ENCODE measurements at regions not wholly inside any gene's neighbourhood (a gene's known extent, or its start where the extent isn't known, plus 50 kb on each side); places are given as distances from the start of the nearest gene placed in this dataset.

DNA sequence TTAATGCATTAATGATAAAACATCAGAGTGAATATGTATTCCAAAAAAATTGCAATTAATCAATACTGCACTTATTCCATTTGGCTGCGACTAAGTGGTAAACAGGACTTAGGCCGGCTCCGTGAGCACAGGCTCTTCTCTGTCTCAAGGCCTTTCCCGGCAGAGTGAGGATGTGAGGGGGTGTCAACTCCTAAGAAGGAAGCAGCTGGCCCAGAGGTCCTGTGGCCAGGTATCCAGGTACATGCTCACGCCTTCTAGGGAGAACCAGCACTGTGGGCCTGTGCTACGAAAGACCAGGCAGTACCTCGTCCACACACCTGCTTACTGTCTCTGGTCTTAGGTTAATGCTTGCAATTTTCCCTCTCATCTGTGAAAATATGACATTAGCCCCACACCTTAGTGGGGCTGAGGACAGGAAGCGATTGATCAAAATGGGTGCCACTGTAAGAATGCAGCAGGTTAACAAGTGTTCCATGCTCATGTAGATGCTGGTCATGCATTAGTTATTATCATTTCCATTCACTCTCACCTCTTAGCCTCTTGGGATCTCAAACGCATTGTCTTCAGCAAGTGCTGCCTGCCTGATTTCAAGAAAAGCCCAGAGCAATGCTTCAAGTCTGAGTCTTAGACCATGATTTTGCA, 175.3 kb downstream of the ABHD5 start:
- Histone ChIP-seq H3K4ac (ENCODE audit: low read depth, low read length) (peak overlapping the region; percentile 31), H2AFZ (replicated peaks; ENCODE audit: low read length, poor library complexity) (no peak overlapping the region), H2AK5ac (ENCODE audit: low read depth, low read length) (peak overlapping the region; percentile 9; the same call in 1 of the 2 replicates), H3K9me3 (ENCODE audit: control insufficient read depth, insufficient read depth, low read length) (no peaks in the 10 kb centered on the region), H2AK9ac (replicated peaks; ENCODE audit: low read depth, low read length, poor library complexity) (no peak overlapping the region), H3K4me1 (ENCODE audit: control insufficient read depth, insufficient read depth, low read length) (peaks cover 20% of the 10 kb centered on the region), H3K14ac (replicated peaks; ENCODE audit: low read depth, low read length) (no peak overlapping the region; the same call in 1 of the 2 replicates), H3K4me3 (ENCODE audit: insufficient read depth, low read depth, low read length) (no peak overlapping the region), H2BK5ac (ENCODE audit: low read depth, low read length, poor library complexity, severe bottlenecking) (no peak overlapping the region), H2BK120ac (ENCODE audit: low read depth, low read length) (peak overlapping the region; percentile 33; the same call in 1 of the 2 replicates), H3K4me2 (ENCODE audit: low read depth, low read length) (no peak overlapping the region), H3K23ac (ENCODE audit: low read depth, low read length) (0 out of 2 replicates have a peak overlapping the region, but pooled peaks have one; percentile 24), H3K36me3 (ENCODE audit: control insufficient read depth, insufficient read depth, low read length) (no peaks in the 10 kb centered on the region), H4K8ac (ENCODE audit: low read depth in 2 of 2, low read length in 2 of 2) (no peak overlapping the region), H4K5ac (ENCODE audit: low read depth, low read length) (no peak overlapping the region), H4K91ac (ENCODE audit: insufficient read depth, low read depth, low read length) (no peak overlapping the region), H3K9me1 (ENCODE audit: insufficient read depth, low read length) (peaks cover 24% of the 10 kb centered on the region), H3K79me1 (ENCODE audit: low read depth in 1 of 2, low read length in 2 of 2) (no peaks in the 10 kb centered on the region), H2BK20ac (ENCODE audit: low read depth, low read length) (no peak overlapping the region), H3K18ac (ENCODE audit: low read depth, low read length) (no peak overlapping the region), H3K27ac (ENCODE audit: insufficient read depth, low read length) (no peak overlapping the region; the same call in 1 of the 2 replicates), H4K20me1 (ENCODE audit: insufficient read depth, low read length) (no peaks in the 10 kb centered on the region), H3K9ac (ENCODE audit: low read depth, low read length) (no peak overlapping the region), H3K27me3 (ENCODE audit: control insufficient read depth, insufficient read depth, low read length) (peaks cover 3% of the 10 kb centered on the region; the same call in 1 of the 2 replicates), H2BK15ac (ENCODE audit: low read depth, low read length) (peak overlapping the region; percentile 1; the same call in 1 of the 3 replicates), H3K56ac (ENCODE audit: extremely low read depth, insufficient read depth, low read length) (no peak overlapping the region)
- intact Hi-C loops (cut with micrococcal nuclease) (no loop called here), in situ Hi-C loops (cut with MboI; ENCODE audit: low sequenced_read_pairs) (no loop called here), dilution Hi-C loops (cut with HindIII; ENCODE audit: low sequenced_read_pairs, unreplicated experiment) (no loop called here)
- ChIA-PET POLR2A (ENCODE audit: unreplicated experiment) (no interaction called here), CTCF (interaction anchor here (1.0 to 6.6 kb wide), 2 partner anchors 10 to 11 kb away, joined by 4 to 26 read pairs; no protein-coding TSS in a partner anchor)
- BruUV-seq (replicated peaks), result no TSS peak
- DNase-seq (no peak), ATAC-seq (ENCODE audit: low read depth) (no peak)
- TF ChIP-seq, protein P1, sequence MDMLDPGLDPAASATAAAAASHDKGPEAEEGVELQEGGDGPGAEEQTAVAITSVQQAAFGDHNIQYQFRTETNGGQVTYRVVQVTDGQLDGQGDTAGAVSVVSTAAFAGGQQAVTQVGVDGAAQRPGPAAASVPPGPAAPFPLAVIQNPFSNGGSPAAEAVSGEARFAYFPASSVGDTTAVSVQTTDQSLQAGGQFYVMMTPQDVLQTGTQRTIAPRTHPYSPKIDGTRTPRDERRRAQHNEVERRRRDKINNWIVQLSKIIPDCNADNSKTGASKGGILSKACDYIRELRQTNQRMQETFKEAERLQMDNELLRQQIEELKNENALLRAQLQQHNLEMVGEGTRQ (IDR thresholded peaks at IDR 0.05; ENCODE audit: low read depth, low read length), result no peak
- TF ChIP-seq NFE2L2 (IDR thresholded peaks at IDR 0.05; ENCODE audit: low read depth, low read length) (no peak), BHLHE40 (IDR thresholded peaks at IDR 0.05; ENCODE audit: low read depth, low read length) (no peak)
- 17% methylated on average over 1 of the region's 9 CpGs; no CpG with 5 or more reads in 1 of the 2 experiments for WGBS, 2 experiments (ENCODE audit: extremely low coverage in 2 of 2, insufficient read length in 1 of 2)

Data from IMR-90 (cell line).